Mesenchymal stem cell (in vitro differentiated cells and primary cell): ENCODE measurements at regions not wholly inside any gene's neighbourhood (a gene's known extent, or its start where the extent isn't known, plus 50 kb on each side); places are given as distances from the start of the nearest gene placed in this dataset.
"Not testable (repeated sequence)": the region's sequence is repeated elsewhere in the genome, so short reads cannot be mapped to it uniquely, and the experiment has no call there.

ENCODE experiments used
- DNase-seq: peaks from one replicate; pipeline ENCODE4 v3.0.0-alpha.2; 2013
- H2AFZ ChIP-seq: one replicate; pipeline ENCODE4 v1.6.1; 2013; ENCODE audit warnings: low read depth, mild to moderate bottlenecking, control low read depth, inconsistent platforms, low read length, moderate library complexity
- H2AK5ac ChIP-seq: 2 replicates; pipeline ENCODE4 v1.6.1; 2013; ENCODE audit warnings: low read length, moderate library complexity, mild to moderate bottlenecking, inconsistent platforms; ENCODE audit not compliant: severe bottlenecking
- H2BK120ac ChIP-seq: one replicate; pipeline ENCODE4 v1.6.1; 2013; ENCODE audit warnings: low read depth, mild to moderate bottlenecking, inconsistent platforms, low read length, moderate library complexity
- H2BK12ac ChIP-seq, 2 experiments: one replicate each; pipeline ENCODE4 v1.6.1; 2013; ENCODE audit warnings: inconsistent platforms in 2 of 2, low read length in 2 of 2, mild to moderate bottlenecking in 2 of 2, moderate library complexity in 2 of 2, control low read depth in 1 of 2
- H2BK15ac ChIP-seq: one replicate; pipeline ENCODE4 v1.6.1; 2013; ENCODE audit warnings: mild to moderate bottlenecking, low read depth, inconsistent platforms; ENCODE audit not compliant: poor library complexity, severe bottlenecking
- H2BK5ac ChIP-seq: 2 replicates; pipeline ENCODE4 v1.6.1; 2013; ENCODE audit warnings: low read depth, mild to moderate bottlenecking, low read length, control low read depth, inconsistent platforms; ENCODE audit not compliant: poor library complexity, severe bottlenecking
- H3K14ac ChIP-seq, 2 experiments: one replicate each; pipeline ENCODE4 v1.6.1; 2013; ENCODE audit warnings: inconsistent platforms in 2 of 2, low read length in 2 of 2, control low read depth in 1 of 2, mild to moderate bottlenecking in 1 of 2, moderate library complexity in 1 of 2
- H3K18ac ChIP-seq, 2 experiments: one replicate each; pipeline ENCODE4 v1.6.1; 2013; ENCODE audit warnings: inconsistent platforms in 2 of 2, low read length in 2 of 2, control low read depth in 1 of 2, low read depth in 1 of 2, mild to moderate bottlenecking in 1 of 2
- H3K23ac ChIP-seq, 2 experiments: one replicate each; pipeline ENCODE4 v1.6.1; 2013; ENCODE audit warnings: inconsistent platforms in 2 of 2, low read length in 2 of 2, mild to moderate bottlenecking in 2 of 2, moderate library complexity in 2 of 2, control low read depth in 1 of 2
- H3K27ac ChIP-seq: 2 replicates; pipeline ENCODE4 v1.5.1; 2013; ENCODE audit warnings: mild to moderate bottlenecking, moderate library complexity, low read length, control low read depth, inconsistent platforms; ENCODE audit not compliant: poor library complexity, severe bottlenecking
- H3K27me3 ChIP-seq, 2 experiments: 2 replicates each; pipeline versions ENCODE4 v1.6.1 to v1.7.0; 2013; ENCODE audit warnings: low read length in 2 of 2, mild to moderate bottlenecking in 2 of 2, moderate library complexity in 2 of 2, control low read depth in 1 of 2, inconsistent platforms in 1 of 2; ENCODE audit not compliant: control insufficient read depth in 1 of 2, insufficient read depth in 1 of 2
- H3K36me3 ChIP-seq, 2 experiments: 2 replicates each; pipeline versions ENCODE4 v1.6.1 to v1.7.0; 2013; ENCODE audit warnings: low read length in 2 of 2, control low read depth in 1 of 2, inconsistent platforms in 1 of 2, low read depth in 1 of 2, mild to moderate bottlenecking in 1 of 2; ENCODE audit not compliant: insufficient read depth in 2 of 2, control insufficient read depth in 1 of 2
- H3K4ac ChIP-seq, 2 experiments: one replicate each; pipeline ENCODE4 v1.6.1; 2013; ENCODE audit warnings: inconsistent platforms in 2 of 2, low read length in 2 of 2, mild to moderate bottlenecking in 2 of 2, moderate library complexity in 2 of 2, control low read depth in 1 of 2, low read depth in 1 of 2
- H3K4me1 ChIP-seq: 2 replicates; pipeline ENCODE4 v1.6.1; 2013; ENCODE audit warnings: low read depth, low read length, control low read depth; ENCODE audit not compliant: control insufficient read depth, insufficient read depth
- H3K4me2 ChIP-seq: 2 replicates; pipeline ENCODE4 v1.6.1; 2013; ENCODE audit warnings: low read length, mild to moderate bottlenecking, inconsistent platforms; ENCODE audit not compliant: poor library complexity, severe bottlenecking
- H3K4me3 ChIP-seq, 2 experiments: 2 replicates each; pipeline versions ENCODE4 v1.5.1 to v1.7.0; 2013; ENCODE audit warnings: low read length in 2 of 2, mild to moderate bottlenecking in 2 of 2, control low read depth in 1 of 2, low read depth in 1 of 2; ENCODE audit not compliant: insufficient read depth in 1 of 2
- H3K79me1 ChIP-seq: replicated peaks from 2 replicates; pipeline ENCODE4 v1.6.1; 2013; ENCODE audit warnings: mild to moderate bottlenecking, control low read depth, low read length, inconsistent platforms; ENCODE audit not compliant: poor library complexity, severe bottlenecking
- H3K9ac ChIP-seq: 2 replicates; pipeline ENCODE4 v1.7.0; 2013; ENCODE audit warnings: mild to moderate bottlenecking, low read length, moderate library complexity
- H3K9me3 ChIP-seq: 2 replicates; pipeline ENCODE4 v1.7.0; 2013; ENCODE audit warnings: mild to moderate bottlenecking, low read length; ENCODE audit not compliant: control insufficient read depth
- H4K8ac ChIP-seq: one replicate; pipeline ENCODE4 v1.6.1; 2013; ENCODE audit warnings: inconsistent platforms, mild to moderate bottlenecking, low read length, moderate library complexity
- H4K91ac ChIP-seq: one replicate; pipeline ENCODE4 v1.6.1; 2013; ENCODE audit warnings: mild to moderate bottlenecking, low read length, inconsistent platforms
- WGBS: methylation state at CpG from one replicate; pipeline ENCODE4 v1.1.7; 2013; ENCODE audit warnings: mixed read lengths; 5-methylcytosine and 5-hydroxymethylcytosine counted together

DNA sequence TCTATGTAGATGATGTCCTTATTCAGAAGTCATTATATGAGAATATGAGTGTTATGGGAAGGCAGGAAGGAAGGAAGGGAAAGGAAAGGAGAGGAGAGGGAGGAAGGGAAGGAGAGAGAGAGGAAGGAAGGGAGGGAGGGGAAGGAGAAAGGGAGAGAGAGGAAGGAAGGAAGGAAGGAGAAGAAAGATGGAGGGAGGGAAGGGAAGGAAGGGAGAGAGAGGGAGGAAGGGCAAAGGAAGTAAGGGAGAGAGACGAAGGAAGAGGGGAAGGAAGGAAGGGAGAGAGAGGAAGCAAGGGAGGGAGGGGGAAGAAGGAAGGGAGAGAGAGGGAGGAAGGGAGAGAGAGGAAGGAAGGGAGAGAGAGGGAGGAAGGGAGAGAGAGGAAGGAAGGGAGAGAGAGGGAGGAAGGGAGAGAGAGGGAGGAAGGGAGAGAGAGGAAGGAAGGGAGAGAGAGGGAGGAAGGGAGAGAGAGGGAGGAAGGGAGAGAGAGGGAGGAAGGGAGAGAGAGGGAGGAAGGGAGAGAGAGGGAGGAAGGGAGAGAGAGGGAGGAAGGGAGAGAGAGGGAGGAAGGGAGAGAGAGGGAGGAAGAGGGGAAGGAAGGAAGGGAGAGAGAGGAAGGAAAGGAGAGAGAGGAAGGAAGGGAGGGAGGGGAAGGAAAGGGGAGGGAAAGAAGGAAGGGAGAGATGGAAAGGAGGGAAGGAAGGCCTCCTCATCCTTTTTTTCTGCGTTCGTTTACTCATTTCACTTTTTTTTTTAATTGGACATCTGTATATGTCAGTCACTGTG, 103.0 kb upstream of the RBFOX1 start:
- H2BK5ac ChIP-seq, H3K36me3 ChIP-seq, H3K18ac ChIP-seq, H3K9ac ChIP-seq, H3K4me2 ChIP-seq, H3K14ac ChIP-seq, H3K9me3 ChIP-seq, H2AK5ac ChIP-seq, H3K4me3 ChIP-seq, H3K27ac ChIP-seq, H2BK120ac ChIP-seq, H3K79me1 ChIP-seq, H2BK12ac ChIP-seq, H3K27me3 ChIP-seq, H2BK15ac ChIP-seq, H4K8ac ChIP-seq, H3K4me1 ChIP-seq, H4K91ac ChIP-seq, DNase-seq, H3K4ac ChIP-seq, H2AFZ ChIP-seq, H3K23ac ChIP-seq: not testable (repeated sequence)
- WGBS = 0% methylated on average over 1 of the region's 3 CpGs

DNA sequence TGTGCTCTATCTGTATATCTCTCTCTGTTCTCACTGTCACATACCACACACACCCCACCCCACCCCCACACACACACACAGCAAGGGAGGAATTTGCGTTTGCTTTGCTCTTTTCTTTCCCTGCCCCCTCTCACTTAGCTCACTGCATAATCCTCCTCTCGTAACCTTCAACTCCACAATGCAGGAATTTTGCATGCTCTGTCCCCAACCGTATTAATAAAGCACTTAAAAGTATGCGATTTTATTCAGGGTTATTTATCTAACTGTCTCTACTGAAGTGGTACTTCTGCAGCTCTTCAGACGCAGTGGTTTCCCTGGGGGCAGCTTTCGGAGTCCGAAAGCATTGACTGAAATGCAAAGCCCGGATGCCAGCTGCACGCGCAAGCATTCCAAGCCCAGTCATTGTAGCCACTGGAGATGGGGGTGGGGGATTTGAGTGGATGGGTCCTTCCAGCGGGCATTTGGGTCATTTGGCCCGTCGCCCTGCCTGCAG, 105.4 kb upstream of the RBFOX1 start:
- DNase-seq = no peak
- Histone ChIP-seq H2BK5ac (no peak overlapping the region), H2AFZ (no peak overlapping the region), H3K23ac (no peak overlapping the region), H4K91ac (no peak overlapping the region), H3K79me1 (no peaks in the 10 kb centered on the region), H2BK15ac (no peak overlapping the region), H3K9ac (no peak overlapping the region), H3K4me3 (no peak overlapping the region), H3K27me3 (no peaks in the 10 kb centered on the region), H4K8ac (no peak overlapping the region), H3K36me3 (no peaks in the 10 kb centered on the region), H3K4me2 (no peak overlapping the region), H3K4ac (no peak overlapping the region), H3K18ac (no peak overlapping the region), H3K4me1 (no peaks in the 10 kb centered on the region), H2BK12ac (no peak overlapping the region), H3K14ac (no peak overlapping the region), H2BK120ac (no peak overlapping the region), H3K9me3 (peaks cover 13% of the 10 kb centered on the region), H2AK5ac (no peak overlapping the region), H3K27ac (no peak overlapping the region)
- 20% methylated on average over 11 of the region's 13 CpGs for WGBS

DNA sequence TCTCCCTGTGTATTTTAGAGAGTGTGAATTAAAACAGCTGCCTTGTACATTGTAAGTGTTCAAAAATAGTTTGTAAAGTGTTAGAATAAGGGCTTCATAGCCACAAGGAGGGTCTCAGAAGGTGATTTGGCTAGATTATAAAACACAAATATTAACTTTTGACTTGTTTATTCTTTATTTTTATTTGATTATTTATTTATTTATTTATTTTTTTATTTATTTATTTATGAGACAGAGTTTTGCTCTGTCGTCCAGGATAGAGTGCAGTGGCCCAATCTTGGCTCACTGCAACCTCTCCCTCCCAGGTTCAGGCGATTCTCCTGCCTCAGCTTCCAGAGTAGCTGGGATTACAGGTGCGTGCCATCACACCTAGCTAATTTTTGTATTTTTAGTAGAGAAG, 111.5 kb upstream of the RBFOX1 start:
- H3K4me1 ChIP-seq = peaks cover 2% of the 10 kb centered on the region
- no peak overlapping the region for H4K91ac ChIP-seq
- H3K4ac ChIP-seq = no peak overlapping the region
- no peak overlapping the region for H2BK5ac ChIP-seq
- no peak overlapping the region for H3K14ac ChIP-seq
- no peak overlapping the region for H2BK15ac ChIP-seq
- WGBS = 70% methylated on average over 3 of the region's 3 CpGs
- H3K79me1 ChIP-seq = no peaks in the 10 kb centered on the region
- H3K27me3 ChIP-seq = no peaks in the 10 kb centered on the region
- H3K18ac ChIP-seq = no peak overlapping the region
- H2AFZ ChIP-seq = no peak overlapping the region
- H2AK5ac ChIP-seq = no peak overlapping the region
- H3K23ac ChIP-seq = no peak overlapping the region
- H3K9ac ChIP-seq = no peak overlapping the region
- no peak overlapping the region for H4K8ac ChIP-seq
- no peak overlapping the region for H3K4me2 ChIP-seq
- no peak overlapping the region for H2BK120ac ChIP-seq
- peaks cover 13% of the 10 kb centered on the region for H3K9me3 ChIP-seq
- no peak overlapping the region for H2BK12ac ChIP-seq
- DNase-seq = no peak
- no peak overlapping the region for H3K27ac ChIP-seq
- H3K4me3 ChIP-seq = no peak overlapping the region
- no peaks in the 10 kb centered on the region for H3K36me3 ChIP-seq

DNA sequence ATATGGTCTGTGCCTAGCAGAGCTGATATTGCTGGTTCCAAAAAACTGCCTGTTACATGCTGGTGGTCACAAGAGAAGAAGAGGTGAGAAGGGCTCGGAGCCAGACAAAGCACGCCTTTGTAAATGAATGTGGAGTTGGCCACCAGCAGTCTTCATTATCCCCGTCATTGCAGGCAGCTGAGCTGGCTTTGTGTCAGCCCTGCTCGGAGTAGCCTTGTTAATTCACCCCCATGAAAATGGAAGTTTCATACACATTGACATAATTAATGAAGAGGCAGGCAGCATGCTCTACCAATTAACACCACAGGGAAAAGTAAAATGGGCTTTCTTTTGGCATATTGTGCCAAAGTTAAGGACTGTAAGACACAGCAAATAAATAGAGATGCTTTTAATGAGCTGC, 113.7 kb upstream of the RBFOX1 start:
- Histone ChIP-seq H3K9ac (no peak overlapping the region), H3K4me1 (peaks cover 2% of the 10 kb centered on the region), H2BK120ac (no peak overlapping the region), H2AFZ (no peak overlapping the region), H3K4me3 (no peak overlapping the region), H2AK5ac (no peak overlapping the region), H3K79me1 (no peaks in the 10 kb centered on the region), H3K18ac (no peak overlapping the region), H4K8ac (no peak overlapping the region), H3K36me3 (no peaks in the 10 kb centered on the region), H2BK5ac (no peak overlapping the region), H2BK15ac (no peak overlapping the region), H3K27me3 (no peaks in the 10 kb centered on the region), H3K23ac (no peak overlapping the region), H3K14ac (no peak overlapping the region), H3K27ac (no peak overlapping the region), H3K4me2 (no peak overlapping the region), H4K91ac (no peak overlapping the region), H3K9me3 (peaks cover 17% of the 10 kb centered on the region), H2BK12ac (no peak overlapping the region), H3K4ac (no peak overlapping the region)
- no peak for DNase-seq
- 50% methylated on average over 4 of the region's 4 CpGs for WGBS
